ENCODE measurements at regions not wholly inside any gene's neighbourhood (a gene's known extent, or its start where the extent isn't known, plus 50 kb on each side); places are given as distances from the start of the nearest gene placed in this dataset.

GRCh38 chr10:61319386-61320256 is 133.6 kb downstream of the TMEM26 start:
- Histone ChIP-seq H3K4me3 (ENCODE audit: insufficient read depth, low read depth, low read length) (no peak overlapping the region), H3K9me3 (ENCODE audit: control insufficient read depth, low read length) (no peaks in the 10 kb centered on the region), H3K27ac (ENCODE audit: insufficient read depth, low read depth, low read length, poor library complexity, severe bottlenecking) (no peak overlapping the region), H3K27me3 (ENCODE audit: control insufficient read depth, insufficient read depth, low read length, poor library complexity, severe bottlenecking) (no peaks in the 10 kb centered on the region), H3K36me3 (ENCODE audit: control insufficient read depth, insufficient read depth, low read length) (no peaks in the 10 kb centered on the region), H3K4me1 (ENCODE audit: control insufficient read depth, insufficient read depth, low read length) (no peaks in the 10 kb centered on the region)
- 91 to 100% methylated on average over 4 to 5 of the region's 5 CpGs for WGBS, 2 experiments

GRCh38 chr10:61318429-61318828 is 134.8 kb downstream of the TMEM26 start:
- no peaks in the 10 kb centered on the region for H3K27me3 ChIP-seq (ENCODE audit: control insufficient read depth, insufficient read depth, low read length, poor library complexity, severe bottlenecking)
- H3K36me3 ChIP-seq (ENCODE audit: control insufficient read depth, insufficient read depth, low read length), result no peaks in the 10 kb centered on the region
- no peaks in the 10 kb centered on the region for H3K4me1 ChIP-seq (ENCODE audit: control insufficient read depth, insufficient read depth, low read length)
- no peaks in the 10 kb centered on the region for H3K9me3 ChIP-seq (ENCODE audit: control insufficient read depth, low read length)
- H3K4me3 ChIP-seq (ENCODE audit: insufficient read depth, low read depth, low read length), result no peak overlapping the region
- no peak overlapping the region for H3K27ac ChIP-seq (ENCODE audit: insufficient read depth, low read depth, low read length, poor library complexity, severe bottlenecking)

- Histone ChIP-seq H3K4me3 (ENCODE audit: insufficient read depth, low read depth, low read length) (no peak overlapping the region), H3K9me3 (ENCODE audit: control insufficient read depth, low read length) (no peaks in the 10 kb centered on the region), H3K27ac (ENCODE audit: insufficient read depth, low read depth, low read length, poor library complexity, severe bottlenecking) (no peak overlapping the region), H3K36me3 (ENCODE audit: control insufficient read depth, insufficient read depth, low read length) (no peaks in the 10 kb centered on the region), H3K4me1 (ENCODE audit: control insufficient read depth, insufficient read depth, low read length) (no peaks in the 10 kb centered on the region), H3K27me3 (ENCODE audit: control insufficient read depth, insufficient read depth, low read length, poor library complexity, severe bottlenecking) (no peaks in the 10 kb centered on the region)
Observed at GRCh38 chr10:61317706-61318105, 135.5 kb downstream of the TMEM26 start.

GRCh38 chr10:61316676-61317265 is 136.4 kb downstream of the TMEM26 start:
- no peaks in the 10 kb centered on the region for H3K27me3 ChIP-seq (ENCODE audit: control insufficient read depth, insufficient read depth, low read length, poor library complexity, severe bottlenecking)
- no peak overlapping the region for H3K27ac ChIP-seq (ENCODE audit: insufficient read depth, low read depth, low read length, poor library complexity, severe bottlenecking)
- WGBS, 2 experiments, result 100% methylated on average over 1 of the region's 1 CpG; no CpG with 5 or more reads in 1 of the 2 experiments
- no peaks in the 10 kb centered on the region for H3K36me3 ChIP-seq (ENCODE audit: control insufficient read depth, insufficient read depth, low read length)
- H3K9me3 ChIP-seq (ENCODE audit: control insufficient read depth, low read length), result no peaks in the 10 kb centered on the region
- no peak overlapping the region for H3K4me3 ChIP-seq (ENCODE audit: insufficient read depth, low read depth, low read length)
- H3K4me1 ChIP-seq (ENCODE audit: control insufficient read depth, insufficient read depth, low read length), result no peaks in the 10 kb centered on the region

- Histone ChIP-seq H3K27ac (ENCODE audit: insufficient read depth, low read depth, low read length, poor library complexity, severe bottlenecking) (no peak overlapping the region), H3K36me3 (ENCODE audit: control insufficient read depth, insufficient read depth, low read length) (no peaks in the 10 kb centered on the region), H3K4me3 (ENCODE audit: insufficient read depth, low read depth, low read length) (no peak overlapping the region), H3K9me3 (ENCODE audit: control insufficient read depth, low read length) (no peaks in the 10 kb centered on the region), H3K27me3 (ENCODE audit: control insufficient read depth, insufficient read depth, low read length, poor library complexity, severe bottlenecking) (no peaks in the 10 kb centered on the region), H3K4me1 (ENCODE audit: control insufficient read depth, insufficient read depth, low read length) (no peaks in the 10 kb centered on the region)
- 91 to 100% methylated on average over 1 of the region's 1 CpG for WGBS, 2 experiments
Observed at GRCh38 chr10:61314273-61314672, 138.9 kb downstream of the TMEM26 start.

GRCh38 chr10:61313460-61313859 is 139.7 kb downstream of the TMEM26 start:
- Histone ChIP-seq H3K4me3 (ENCODE audit: insufficient read depth, low read depth, low read length) (no peak overlapping the region), H3K4me1 (ENCODE audit: control insufficient read depth, insufficient read depth, low read length) (no peaks in the 10 kb centered on the region), H3K27ac (ENCODE audit: insufficient read depth, low read depth, low read length, poor library complexity, severe bottlenecking) (no peak overlapping the region), H3K27me3 (ENCODE audit: control insufficient read depth, insufficient read depth, low read length, poor library complexity, severe bottlenecking) (no peaks in the 10 kb centered on the region), H3K36me3 (ENCODE audit: control insufficient read depth, insufficient read depth, low read length) (no peaks in the 10 kb centered on the region), H3K9me3 (ENCODE audit: control insufficient read depth, low read length) (no peaks in the 10 kb centered on the region)

GRCh38 chr10:61304746-61305145 is 148.4 kb downstream of the TMEM26 start:
- Histone ChIP-seq H3K9me3 (ENCODE audit: control insufficient read depth, low read length) (no peaks in the 10 kb centered on the region), H3K4me1 (ENCODE audit: control insufficient read depth, insufficient read depth, low read length) (no peaks in the 10 kb centered on the region), H3K27ac (ENCODE audit: insufficient read depth, low read depth, low read length, poor library complexity, severe bottlenecking) (no peak overlapping the region), H3K27me3 (ENCODE audit: control insufficient read depth, insufficient read depth, low read length, poor library complexity, severe bottlenecking) (no peaks in the 10 kb centered on the region), H3K4me3 (ENCODE audit: insufficient read depth, low read depth, low read length) (no peak overlapping the region), H3K36me3 (ENCODE audit: control insufficient read depth, insufficient read depth, low read length) (no peaks in the 10 kb centered on the region)
- WGBS, 2 experiments, result 89 to 100% methylated on average over 1 of the region's 3 CpGs

- no peaks in the 10 kb centered on the region for H3K27me3 ChIP-seq (ENCODE audit: control insufficient read depth, insufficient read depth, low read length, poor library complexity, severe bottlenecking)
- no peaks in the 10 kb centered on the region for H3K4me1 ChIP-seq (ENCODE audit: control insufficient read depth, insufficient read depth, low read length)
- H3K4me3 ChIP-seq (ENCODE audit: insufficient read depth, low read depth, low read length), result no peak overlapping the region
- H3K27ac ChIP-seq (ENCODE audit: insufficient read depth, low read depth, low read length, poor library complexity, severe bottlenecking), result no peak overlapping the region
- H3K9me3 ChIP-seq (ENCODE audit: control insufficient read depth, low read length), result no peaks in the 10 kb centered on the region
- no peaks in the 10 kb centered on the region for H3K36me3 ChIP-seq (ENCODE audit: control insufficient read depth, insufficient read depth, low read length)
Observed at GRCh38 chr10:61302124-61302523, 151.1 kb downstream of the TMEM26 start.

- no peaks in the 10 kb centered on the region for H3K36me3 ChIP-seq (ENCODE audit: control insufficient read depth, insufficient read depth, low read length)
- no peaks in the 10 kb centered on the region for H3K9me3 ChIP-seq (ENCODE audit: control insufficient read depth, low read length)
- no peaks in the 10 kb centered on the region for H3K27me3 ChIP-seq (ENCODE audit: control insufficient read depth, insufficient read depth, low read length, poor library complexity, severe bottlenecking)
- H3K4me3 ChIP-seq (ENCODE audit: insufficient read depth, low read depth, low read length), result no peak overlapping the region
- no peaks in the 10 kb centered on the region for H3K4me1 ChIP-seq (ENCODE audit: control insufficient read depth, insufficient read depth, low read length)
- H3K27ac ChIP-seq (ENCODE audit: insufficient read depth, low read depth, low read length, poor library complexity, severe bottlenecking), result no peak overlapping the region
- 88 to 100% methylated on average over 2 of the region's 2 CpGs for WGBS, 2 experiments
Observed at GRCh38 chr10:61301575-61301974, 151.6 kb downstream of the TMEM26 start.

GRCh38 chr10:61299841-61300240 is 153.3 kb downstream of the TMEM26 start:
- H3K4me1 ChIP-seq (ENCODE audit: control insufficient read depth, insufficient read depth, low read length), result no peaks in the 10 kb centered on the region
- H3K36me3 ChIP-seq (ENCODE audit: control insufficient read depth, insufficient read depth, low read length), result no peaks in the 10 kb centered on the region
- H3K4me3 ChIP-seq (ENCODE audit: insufficient read depth, low read depth, low read length), result no peak overlapping the region
- no peaks in the 10 kb centered on the region for H3K9me3 ChIP-seq (ENCODE audit: control insufficient read depth, low read length)
- WGBS, 2 experiments, result 89 to 100% methylated on average over 2 to 3 of the region's 3 CpGs
- no peak overlapping the region for H3K27ac ChIP-seq (ENCODE audit: insufficient read depth, low read depth, low read length, poor library complexity, severe bottlenecking)
- H3K27me3 ChIP-seq (ENCODE audit: control insufficient read depth, insufficient read depth, low read length, poor library complexity, severe bottlenecking), result no peaks in the 10 kb centered on the region

Data from ectodermal cell (in vitro differentiated cells).